Neuron (in vitro differentiated cells): ENCODE measurements at regions not wholly inside any gene's neighbourhood (a gene's known extent, or its start where the extent isn't known, plus 50 kb on each side); places are given as distances from the start of the nearest gene placed in this dataset.
"Not testable (repeated sequence)": the region's sequence is repeated elsewhere in the genome, so short reads cannot be mapped to it uniquely, and the experiment has no call there.

Experiments used
- H2AFZ ChIP-seq: one replicate; pipeline ENCODE4 v1.6.1; 2013; ENCODE audit warnings: low read depth, mild to moderate bottlenecking, inconsistent platforms, low read length, moderate library complexity
- H3K27me3 ChIP-seq: one replicate; pipeline ENCODE4 v1.6.1; 2013; ENCODE audit warnings: low read length; ENCODE audit not compliant: insufficient read depth
- H3K36me3 ChIP-seq: one replicate; pipeline ENCODE4 v1.6.1; 2013; ENCODE audit warnings: low read length; ENCODE audit not compliant: insufficient read depth
- H3K4me1 ChIP-seq: one replicate; pipeline ENCODE4 v1.6.1; 2013; ENCODE audit warnings: low read length; ENCODE audit not compliant: insufficient read depth
- H3K4me3 ChIP-seq: 2 replicates; pipeline ENCODE4 v1.5.1; 2013; ENCODE audit warnings: mild to moderate bottlenecking, low read length, moderate library complexity
- H3K9me3 ChIP-seq: one replicate; pipeline ENCODE4 v1.6.1; 2013; ENCODE audit warnings: low read length

DNA sequence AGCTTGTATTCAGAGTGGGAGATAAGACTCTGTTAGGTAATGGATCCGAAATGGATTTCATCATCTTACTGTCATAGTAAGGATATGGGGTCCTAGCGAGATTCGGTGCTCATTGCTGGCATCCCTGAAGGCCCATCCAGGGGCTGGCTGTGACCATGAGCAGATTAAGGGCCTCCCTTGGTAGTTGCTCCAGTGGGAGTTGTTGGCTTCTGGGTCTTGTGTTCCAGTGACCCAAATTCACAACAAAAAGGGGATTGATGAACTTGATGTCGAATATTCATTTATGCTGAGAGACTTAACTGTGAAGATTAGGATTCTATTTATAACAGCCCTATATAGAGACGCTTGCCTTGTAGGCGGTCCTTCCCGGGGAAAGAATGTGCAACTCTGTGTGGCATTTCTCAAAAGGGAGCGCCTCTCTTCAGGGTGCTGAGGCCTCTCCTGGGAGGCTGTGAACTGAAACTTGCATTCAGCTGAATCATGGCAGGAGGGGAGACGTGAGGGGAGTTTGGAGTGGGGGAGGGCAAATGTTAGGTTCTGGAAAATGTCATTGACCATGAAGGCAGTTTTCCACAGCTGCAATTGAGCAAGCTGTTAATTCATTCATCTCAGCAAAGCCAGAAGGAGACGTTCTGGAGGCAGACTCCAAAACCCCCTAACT lies 233.1 kb upstream of the FZD8 start:
- no peak overlapping the region for H2AFZ ChIP-seq
- H3K4me3 ChIP-seq = no peak overlapping the region
- H3K9me3 ChIP-seq = no peaks in the 10 kb centered on the region
- H3K27me3 ChIP-seq = no peaks in the 10 kb centered on the region
- H3K4me1 ChIP-seq = peaks cover 18% of the 10 kb centered on the region
- H3K36me3 ChIP-seq = no peaks in the 10 kb centered on the region

DNA sequence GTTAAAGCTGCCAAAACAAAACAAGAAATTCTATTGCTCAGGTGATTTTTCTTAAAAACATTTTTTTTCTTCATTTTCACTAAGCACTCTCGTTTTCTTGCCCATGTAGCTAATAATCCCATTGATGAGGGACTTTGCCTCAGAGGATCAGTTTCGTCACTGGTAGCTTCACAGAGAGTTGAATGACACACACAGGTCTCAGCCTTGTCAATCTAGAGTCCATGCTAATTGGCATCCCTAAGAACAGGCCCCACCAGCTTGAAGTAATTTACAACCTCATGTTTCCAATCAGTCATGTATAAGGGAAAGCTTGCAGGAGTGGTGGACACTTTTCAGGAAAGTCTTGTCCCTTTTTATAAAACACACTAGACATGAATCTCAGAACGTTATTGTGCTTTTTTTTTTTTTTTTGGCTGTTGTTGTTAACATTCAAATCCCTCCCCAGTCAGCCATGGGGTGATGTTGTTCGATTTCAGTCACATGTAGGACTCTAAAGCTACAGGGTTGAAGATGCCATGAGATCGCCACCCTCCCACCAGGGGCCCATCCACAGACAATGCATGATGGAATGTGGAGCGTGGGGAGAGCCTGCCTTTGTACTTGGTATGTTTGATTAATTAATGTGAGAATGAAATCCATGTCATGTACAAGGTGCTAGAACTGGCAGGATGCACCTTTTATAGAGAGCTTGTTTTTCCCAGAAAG lies 232.4 kb upstream of the FZD8 start:
- Histone ChIP-seq H3K36me3 (no peaks in the 10 kb centered on the region), H2AFZ (no peak overlapping the region), H3K27me3 (no peaks in the 10 kb centered on the region), H3K9me3 (no peaks in the 10 kb centered on the region), H3K4me3 (no peak overlapping the region), H3K4me1 (peaks cover 18% of the 10 kb centered on the region)

DNA sequence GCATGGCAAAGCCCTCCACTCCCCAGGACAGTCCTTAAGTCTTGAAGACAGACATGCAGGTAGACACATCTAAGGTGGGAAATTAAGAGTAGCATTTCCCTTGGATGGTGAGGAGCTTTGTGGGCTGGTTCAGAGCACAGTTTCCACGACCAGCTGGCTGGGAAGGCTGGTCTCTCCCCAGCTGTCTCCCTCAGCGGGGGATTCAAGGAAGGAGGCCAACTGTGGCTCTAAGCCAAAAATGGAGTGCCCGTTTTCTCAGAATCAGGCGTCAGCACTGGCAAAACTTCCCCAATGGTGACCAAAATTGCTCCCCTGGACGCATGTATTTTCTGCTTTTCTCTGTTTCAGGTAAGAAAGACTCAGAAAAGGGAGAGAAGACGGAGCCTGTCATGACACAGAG lies 230.6 kb upstream of the FZD8 start:
- Histone ChIP-seq H3K4me1 (peaks cover 18% of the 10 kb centered on the region), H3K9me3 (no peaks in the 10 kb centered on the region), H3K4me3 (no peak overlapping the region), H2AFZ (no peak overlapping the region), H3K27me3 (no peaks in the 10 kb centered on the region), H3K36me3 (no peaks in the 10 kb centered on the region)

GRCh38 chr10:35870665-35871310 lies 228.7 kb upstream of the FZD8 start:
- H3K27me3 ChIP-seq = no peaks in the 10 kb centered on the region
- peaks cover 18% of the 10 kb centered on the region for H3K4me1 ChIP-seq
- no peak overlapping the region for H2AFZ ChIP-seq
- no peaks in the 10 kb centered on the region for H3K9me3 ChIP-seq
- H3K4me3 ChIP-seq = no peak overlapping the region
- no peaks in the 10 kb centered on the region for H3K36me3 ChIP-seq

DNA sequence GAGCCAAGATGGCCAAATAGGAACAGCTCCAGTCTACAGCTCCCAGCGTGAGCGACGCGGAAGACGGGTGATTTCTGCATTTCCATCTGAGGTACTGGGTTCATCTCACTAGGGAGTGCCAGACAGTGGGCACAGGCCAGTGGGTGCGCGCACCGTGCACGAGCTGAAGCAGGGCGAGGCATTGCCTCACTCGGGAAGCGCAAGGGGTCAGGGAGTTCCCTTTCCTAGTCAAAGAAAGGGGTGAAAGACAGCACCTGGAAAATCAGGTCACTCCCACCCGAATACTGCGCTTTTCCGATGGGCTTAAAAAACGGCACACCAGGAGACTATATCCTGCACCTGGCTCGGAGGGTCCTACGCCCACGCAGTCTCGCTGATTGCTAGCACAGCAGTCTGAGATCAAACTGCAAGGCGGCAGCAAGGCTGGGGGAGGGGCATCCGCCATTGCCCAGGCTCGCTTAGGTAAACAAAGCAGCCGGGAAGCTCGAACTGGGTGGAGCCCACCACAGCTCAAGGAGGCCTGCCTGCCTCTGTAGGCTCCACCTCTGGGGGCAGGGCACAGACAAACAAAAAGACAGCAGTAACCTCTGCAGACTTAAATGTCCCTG lies 216.7 kb upstream of the FZD8 start:
- not testable (repeated sequence) for H3K27me3 ChIP-seq, H3K4me1 ChIP-seq, H3K9me3 ChIP-seq, H3K4me3 ChIP-seq, H3K36me3 ChIP-seq, H2AFZ ChIP-seq

DNA sequence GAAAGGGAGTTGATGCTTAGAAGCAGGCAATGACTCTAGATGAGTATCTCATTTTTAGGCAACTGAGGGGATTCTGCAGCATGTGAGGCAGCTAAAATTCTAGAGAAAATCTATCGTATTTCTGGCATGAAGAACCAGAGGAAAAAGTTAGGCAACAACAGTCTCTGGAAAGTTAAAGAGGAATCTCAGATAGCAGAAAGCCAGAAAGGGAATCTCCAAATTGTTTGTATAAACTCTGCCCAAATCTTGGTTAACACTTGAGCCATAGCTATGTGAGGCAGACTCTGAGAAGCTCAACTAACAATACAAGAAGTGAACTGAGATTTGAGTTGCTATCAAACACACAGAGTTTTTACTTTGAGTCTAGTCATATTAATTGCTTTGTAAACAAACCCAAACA lies 215.8 kb upstream of the FZD8 start:
- H3K27me3 ChIP-seq = no peaks in the 10 kb centered on the region
- H2AFZ ChIP-seq = no peak overlapping the region
- H3K4me3 ChIP-seq = no peak overlapping the region
- H3K9me3 ChIP-seq = no peaks in the 10 kb centered on the region
- no peaks in the 10 kb centered on the region for H3K36me3 ChIP-seq
- H3K4me1 ChIP-seq = no peaks in the 10 kb centered on the region

GRCh38 chr10:35855155-35855947 lies 213.3 kb upstream of the FZD8 start:
- Histone ChIP-seq H3K36me3 (no peaks in the 10 kb centered on the region), H3K4me3 (no peak overlapping the region), H2AFZ (no peak overlapping the region), H3K27me3 (no peaks in the 10 kb centered on the region), H3K9me3 (no peaks in the 10 kb centered on the region), H3K4me1 (no peaks in the 10 kb centered on the region)

DNA sequence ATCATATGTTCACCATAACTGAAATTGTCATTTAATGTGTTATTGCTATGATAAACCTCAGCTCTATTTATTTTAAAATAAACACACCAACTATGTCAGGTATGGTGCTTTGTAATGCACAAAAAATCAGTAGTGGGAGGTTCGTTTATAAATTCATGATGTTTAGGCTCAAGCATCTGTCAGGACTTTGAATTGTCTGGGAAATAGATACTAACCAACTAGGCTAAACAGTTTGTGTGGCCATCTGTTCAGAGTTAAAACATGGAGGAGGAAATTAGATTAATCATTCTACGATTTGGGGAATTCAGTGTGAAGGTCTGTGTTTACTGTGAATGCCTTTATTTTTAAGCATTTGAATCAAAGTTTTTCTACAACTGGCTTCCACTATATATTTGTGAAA lies 212.6 kb upstream of the FZD8 start:
- no peaks in the 10 kb centered on the region for H3K36me3 ChIP-seq
- H3K4me3 ChIP-seq = no peak overlapping the region
- H3K9me3 ChIP-seq = no peaks in the 10 kb centered on the region
- H3K27me3 ChIP-seq = no peaks in the 10 kb centered on the region
- no peaks in the 10 kb centered on the region for H3K4me1 ChIP-seq
- no peak overlapping the region for H2AFZ ChIP-seq

DNA sequence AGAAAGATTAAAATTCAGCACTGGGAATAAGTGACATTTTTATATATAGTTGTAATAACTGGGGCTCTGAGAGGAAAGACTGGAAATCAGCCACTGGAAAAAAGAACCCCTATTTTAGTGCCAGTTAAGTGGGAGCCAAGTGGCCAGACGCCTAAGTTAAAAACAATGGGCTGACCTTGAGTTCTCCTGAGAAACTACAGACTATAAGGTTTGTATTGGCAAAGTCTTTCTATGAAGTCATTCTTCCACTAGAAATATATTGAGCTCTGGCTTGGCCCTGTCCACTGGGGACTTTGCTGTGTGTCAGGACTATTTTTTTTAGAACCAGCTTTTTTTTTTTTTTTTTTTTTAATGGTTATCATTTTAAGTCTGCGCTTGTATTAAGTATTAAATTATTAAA lies 210.6 kb upstream of the FZD8 start:
- peaks cover 12% of the 10 kb centered on the region for H3K4me1 ChIP-seq
- H3K9me3 ChIP-seq = no peaks in the 10 kb centered on the region
- H3K36me3 ChIP-seq = no peaks in the 10 kb centered on the region
- no peaks in the 10 kb centered on the region for H3K27me3 ChIP-seq
- H2AFZ ChIP-seq = no peak overlapping the region
- no peak overlapping the region for H3K4me3 ChIP-seq

GRCh38 chr10:35848412-35848811 lies 206.3 kb upstream of the FZD8 start:
- Histone ChIP-seq H3K27me3 (no peaks in the 10 kb centered on the region), H3K4me3 (no peak overlapping the region), H3K36me3 (no peaks in the 10 kb centered on the region), H2AFZ (no peak overlapping the region), H3K9me3 (no peaks in the 10 kb centered on the region), H3K4me1 (peaks cover 14% of the 10 kb centered on the region)

- H3K36me3 ChIP-seq = no peaks in the 10 kb centered on the region
- H2AFZ ChIP-seq = no peak overlapping the region
- H3K9me3 ChIP-seq = no peaks in the 10 kb centered on the region
- peaks cover 14% of the 10 kb centered on the region for H3K4me1 ChIP-seq
- no peaks in the 10 kb centered on the region for H3K27me3 ChIP-seq
- no peak overlapping the region for H3K4me3 ChIP-seq
These were observed 202.6 kb upstream of the FZD8 start for GRCh38 chr10:35844686-35845085.

GRCh38 chr10:35843524-35844181 lies 201.6 kb upstream of the FZD8 start:
- H3K36me3 ChIP-seq = no peaks in the 10 kb centered on the region
- H3K4me1 ChIP-seq = peaks cover 9% of the 10 kb centered on the region
- no peaks in the 10 kb centered on the region for H3K27me3 ChIP-seq
- H2AFZ ChIP-seq = no peak overlapping the region
- H3K4me3 ChIP-seq = no peak overlapping the region
- no peaks in the 10 kb centered on the region for H3K9me3 ChIP-seq
